Urinary bladder (tissue), 3 donors: ENCODE measurements at regions not wholly inside any gene's neighbourhood (a gene's known extent, or its start where the extent isn't known, plus 50 kb on each side); places are given as distances from the start of the nearest gene placed in this dataset.
"Not testable (repeated sequence)": the region's sequence is repeated elsewhere in the genome, so short reads cannot be mapped to it uniquely, and the experiment has no call there.

ENCODE experiments used
- DNase-seq: peaks from one replicate; pipeline ENCODE4 v3.0.0-alpha.2; 2015; ENCODE audit errors: extremely low spot score
- H3K27ac ChIP-seq: one replicate; pipeline ENCODE4 v1.5.1; 2013; ENCODE audit warnings: low read depth, mild to moderate bottlenecking, moderate library complexity
- H3K36me3 ChIP-seq: one replicate; pipeline ENCODE4 v1.6.1; 2013; ENCODE audit warnings: mild to moderate bottlenecking, moderate library complexity; ENCODE audit not compliant: insufficient read depth
- H3K4me1 ChIP-seq: one replicate; pipeline ENCODE4 v1.6.1; 2013; ENCODE audit warnings: mild to moderate bottlenecking, moderate library complexity; ENCODE audit not compliant: insufficient read depth
- H3K4me3 ChIP-seq: one replicate; pipeline ENCODE4 v1.5.1; 2013; ENCODE audit warnings: low read depth, low read length
- WGBS: extraction: QIAGEN DNeasy Blood & Tissue Kit; methylation state at CpG from one replicate; pipeline ENCODE4 v1.1.7; 2013; 5-methylcytosine and 5-hydroxymethylcytosine counted together
- donor health status: healthy with polysubstance abuse.
- donor health status: healthy.

- Histone ChIP-seq H3K4me3 (no peak overlapping the region), H3K36me3 (no peaks in the 10 kb centered on the region), H3K4me1 (no peaks in the 10 kb centered on the region), H3K27ac (no peak overlapping the region)
- no peak for DNase-seq
- 96% methylated on average over 1 of the region's 1 CpG for WGBS
Observed at GRCh38 chr2:17135619-17136018, 382.6 kb downstream of the RAD51AP2 start.

- WGBS: 93% methylated on average over 6 of the region's 6 CpGs
- H3K4me1 ChIP-seq: no peaks in the 10 kb centered on the region
- H3K4me3 ChIP-seq: no peak overlapping the region
- DNase-seq: no peak
- H3K36me3 ChIP-seq: no peaks in the 10 kb centered on the region
- H3K27ac ChIP-seq: no peak overlapping the region
Observed at GRCh38 chr2:17133052-17133671, 385.1 kb downstream of the RAD51AP2 start.

GRCh38 chr2:17130627-17131026 lies 387.6 kb downstream of the RAD51AP2 start:
- H3K27ac ChIP-seq, H3K4me1 ChIP-seq, DNase-seq, H3K4me3 ChIP-seq, H3K36me3 ChIP-seq: not testable (repeated sequence)
- 94% methylated on average over 3 of the region's 3 CpGs for WGBS

- DNase-seq: no peak
Observed at GRCh38 chr2:17125989-17126620, 392.1 kb downstream of the RAD51AP2 start.

GRCh38 chr2:17124575-17125318 lies 393.5 kb downstream of the RAD51AP2 start:
- no peak for DNase-seq
- Histone ChIP-seq H3K4me3 (no peak overlapping the region), H3K4me1 (no peaks in the 10 kb centered on the region), H3K36me3 (no peaks in the 10 kb centered on the region), H3K27ac (no peak overlapping the region)
- 67% methylated on average over 1 of the region's 1 CpG for WGBS

More at GRCh38 chr2:17125989-17126620, 392.1 kb downstream of the RAD51AP2 start:
- no peak overlapping the region for H3K4me3 ChIP-seq
- H3K4me1 ChIP-seq: no peaks in the 10 kb centered on the region
- H3K27ac ChIP-seq: no peak overlapping the region
- no peaks in the 10 kb centered on the region for H3K36me3 ChIP-seq
- WGBS: 64% methylated on average over 4 of the region's 4 CpGs

- Histone ChIP-seq H3K27ac (no peak overlapping the region), H3K36me3 (no peaks in the 10 kb centered on the region), H3K4me1 (no peaks in the 10 kb centered on the region), H3K4me3 (no peak overlapping the region)
- no peak for DNase-seq
- WGBS: 66% methylated on average over 7 of the region's 7 CpGs
Observed at GRCh38 chr2:17122887-17123501, 395.2 kb downstream of the RAD51AP2 start.

GRCh38 chr2:17115466-17115865 lies 402.8 kb downstream of the RAD51AP2 start:
- no peak for DNase-seq
- Histone ChIP-seq H3K27ac (no peak overlapping the region), H3K4me1 (no peaks in the 10 kb centered on the region), H3K36me3 (no peaks in the 10 kb centered on the region), H3K4me3 (no peak overlapping the region)
- 64% methylated on average over 1 of the region's 1 CpG for WGBS

GRCh38 chr2:17115042-17115441 lies 403.2 kb downstream of the RAD51AP2 start:
- Histone ChIP-seq H3K4me3 (no peak overlapping the region), H3K36me3 (no peaks in the 10 kb centered on the region), H3K27ac (no peak overlapping the region), H3K4me1 (no peaks in the 10 kb centered on the region)
- DNase-seq: no peak
- WGBS: 38% methylated on average over 2 of the region's 2 CpGs

- 60% methylated on average over 2 of the region's 2 CpGs for WGBS
Observed at GRCh38 chr2:17107871-17108270, 410.4 kb downstream of the RAD51AP2 start.

GRCh38 chr2:17107151-17107550 lies 411.1 kb downstream of the RAD51AP2 start:
- no peak overlapping the region for H3K27ac ChIP-seq
- H3K4me3 ChIP-seq: no peak overlapping the region
- WGBS: 21% methylated on average over 2 of the region's 2 CpGs
- H3K4me1 ChIP-seq: no peaks in the 10 kb centered on the region
- H3K36me3 ChIP-seq: no peaks in the 10 kb centered on the region
- no peak for DNase-seq

More at GRCh38 chr2:17107871-17108270, 410.4 kb downstream of the RAD51AP2 start:
- Histone ChIP-seq H3K4me3 (no peak overlapping the region), H3K4me1 (no peaks in the 10 kb centered on the region), H3K36me3 (no peaks in the 10 kb centered on the region), H3K27ac (no peak overlapping the region)
- DNase-seq: no peak

GRCh38 chr2:17106418-17106817 lies 411.8 kb downstream of the RAD51AP2 start:
- no peak for DNase-seq
- no peak overlapping the region for H3K27ac ChIP-seq
- WGBS: 85% methylated on average over 1 of the region's 1 CpG
- no peaks in the 10 kb centered on the region for H3K4me1 ChIP-seq
- no peak overlapping the region for H3K4me3 ChIP-seq
- no peaks in the 10 kb centered on the region for H3K36me3 ChIP-seq

GRCh38 chr2:17104454-17104853 lies 413.8 kb downstream of the RAD51AP2 start:
- no peaks in the 10 kb centered on the region for H3K4me1 ChIP-seq
- no peak overlapping the region for H3K4me3 ChIP-seq
- no peaks in the 10 kb centered on the region for H3K36me3 ChIP-seq
- no peak for DNase-seq
- no peak overlapping the region for H3K27ac ChIP-seq

- no peaks in the 10 kb centered on the region for H3K4me1 ChIP-seq
- no peak overlapping the region for H3K4me3 ChIP-seq
- no peaks in the 10 kb centered on the region for H3K36me3 ChIP-seq
- H3K27ac ChIP-seq: no peak overlapping the region
- 93% methylated on average over 4 of the region's 4 CpGs for WGBS
- DNase-seq: no peak
Observed at GRCh38 chr2:17101596-17101995, 416.6 kb downstream of the RAD51AP2 start.

- Histone ChIP-seq H3K36me3 (no peaks in the 10 kb centered on the region), H3K27ac (no peak overlapping the region), H3K4me3 (no peak overlapping the region), H3K4me1 (no peaks in the 10 kb centered on the region)
- DNase-seq: no peak
- 63% methylated on average over 1 of the region's 1 CpG for WGBS
Observed at GRCh38 chr2:17101091-17101490, 417.1 kb downstream of the RAD51AP2 start.
